HepG2 (cell line): ENCODE measurements at regions not wholly inside any gene's neighbourhood (a gene's known extent, or its start where the extent isn't known, plus 50 kb on each side); places are given as distances from the start of the nearest gene placed in this dataset.

Source experiments
- ADNP ChIP-seq: sonication (generic); formaldehyde crosslinking; IDR thresholded peaks from 2 replicates; pipeline ENCODE4 v1.4.0; 2020; ENCODE audit warnings: missing genetic modification reagents
- ATF7 ChIP-seq, 2 experiments: fragments of 450-650 bp in 1 of 2; sonication (generic) in 1 of 2; formaldehyde crosslinking in 1 of 2; IDR thresholded peaks; 2 replicates each; pipeline versions ENCODE4 v1.4.0 to v1.6.1; 2016 to 2020; ENCODE audit warnings: antibody characterized with exemption in 1 of 2, mild to moderate bottlenecking in 1 of 2, missing genetic modification reagents in 1 of 2
- HOXA3 ChIP-seq: sonication (generic); formaldehyde crosslinking; IDR thresholded peaks from 2 replicates; pipeline ENCODE4 v1.5.0; 2020; ENCODE audit warnings: missing genetic modification reagents
- MBNL3 ChIP-seq: fragments of 250-450 bp; sonication (Bioruptor Pico); conservative IDR thresholded peaks from 2 replicates; pipeline ENCODE4 v1.8.0; 2022; ENCODE audit warnings: mild to moderate bottlenecking, inconsistent platforms
- MXD4 ChIP-seq: IDR thresholded peaks from 2 replicates; pipeline ENCODE4 v1.6.1; 2016; ENCODE audit warnings: mild to moderate bottlenecking, missing biosample characterization, missing genetic modification reagents
- SMC3 ChIP-seq: IDR thresholded peaks from 2 replicates; pipeline ENCODE4 v1.6.1; 2011; ENCODE audit warnings: low read length, improper control_type of control experiment
- SRSF9 ChIP-seq: fragments of 200-400 bp; formaldehyde crosslinking; IDR thresholded peaks from 2 replicates; pipeline ENCODE4 v1.6.1; 2018; ENCODE audit warnings: borderline replicate concordance, mild to moderate bottlenecking, low read depth, low read length; ENCODE audit not compliant: insufficient read depth, poor library complexity, severe bottlenecking
- ZKSCAN8 ChIP-seq: IDR thresholded peaks from 2 replicates; pipeline ENCODE4 v1.6.1; 2016; ENCODE audit warnings: borderline replicate concordance, missing genetic modification reagents, missing compliant biosample characterization
- ZNF253 ChIP-seq: sonication (generic); formaldehyde crosslinking; IDR thresholded peaks from 2 replicates; pipeline ENCODE4 v1.8.0; 2022; ENCODE audit warnings: mild to moderate bottlenecking, missing genetic modification reagents, borderline replicate concordance
- ZNF441 ChIP-seq: sonication (generic); formaldehyde crosslinking; IDR thresholded peaks from 2 replicates; pipeline ENCODE4 v1.7.0; 2021; ENCODE audit warnings: missing genetic modification reagents, borderline replicate concordance
- TF ChIP-seq, protein P1 (sequence below): sonication (generic); formaldehyde crosslinking; IDR thresholded peaks from 2 replicates; pipeline ENCODE4 v1.4.0; 2020; ENCODE audit warnings: missing genetic modification reagents
- TF ChIP-seq, protein P2 (sequence below): sonication (generic); formaldehyde crosslinking; IDR thresholded peaks from 2 replicates; pipeline ENCODE4 v1.9.0; 2021; ENCODE audit warnings: mild to moderate bottlenecking, missing genetic modification reagents
- TF ChIP-seq, protein P3 (sequence below): sonication (generic); formaldehyde crosslinking; IDR thresholded peaks from 2 replicates; pipeline ENCODE4 v1.5.1; 2020; ENCODE audit warnings: missing genetic modification reagents, mild to moderate bottlenecking, borderline replicate concordance

DNA sequence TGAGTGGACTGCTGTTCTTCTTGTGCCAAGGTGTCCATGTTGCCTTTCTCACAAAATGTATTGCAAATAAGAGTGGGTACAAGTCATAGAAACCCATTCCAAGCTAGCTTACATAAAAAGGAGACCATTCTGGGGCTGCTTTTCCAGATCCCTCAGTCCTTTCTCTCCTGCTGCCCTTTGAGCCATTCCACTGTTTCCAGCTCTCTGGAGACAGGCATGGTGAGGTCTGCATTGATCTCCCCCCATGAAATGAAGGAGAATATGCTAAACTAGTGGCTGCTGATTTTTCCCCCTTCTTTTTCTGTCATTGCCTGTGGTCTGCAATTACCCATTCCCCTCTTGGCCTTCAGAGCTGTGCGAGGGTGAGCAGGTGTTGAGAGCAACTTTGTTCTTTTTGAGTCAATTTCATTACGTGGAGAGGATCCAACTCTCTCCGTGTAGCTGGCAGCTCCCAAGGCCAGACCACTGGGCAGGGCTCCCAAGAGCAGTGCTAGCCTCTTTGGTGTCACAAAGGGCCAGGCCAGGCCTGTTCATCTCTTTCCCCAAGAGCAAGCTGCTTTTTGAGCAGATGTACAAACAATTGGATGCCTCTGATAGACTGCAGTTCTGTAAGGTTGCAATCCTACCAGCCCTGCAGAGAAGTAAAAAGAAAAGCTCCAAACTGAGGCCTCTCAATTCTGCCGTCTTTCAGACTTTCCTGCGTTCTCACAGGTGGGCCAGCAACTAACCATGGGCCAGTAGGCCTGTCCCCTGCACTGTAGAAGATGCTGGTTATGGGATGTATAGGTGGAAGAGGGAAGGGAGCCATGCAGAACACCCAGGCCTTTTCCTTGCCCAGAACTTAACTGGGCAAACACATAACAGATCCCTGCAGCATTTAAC lies 96.1 kb upstream of the ARMC2 start (continued):
- TF ChIP-seq MBNL3 (no peak), ADNP (CRISPR knock-in tag) (no peak), ZNF441 (CRISPR knock-in tag) (no peak), ZNF253 (CRISPR knock-in tag) (0 out of 2 replicates have a peak, but pooled peaks have one; percentile 25), ATF7 (IDR thresholded peaks at IDR 0.05) (no peak), ATF7 (CRISPR knock-in tag; IDR thresholded peaks at IDR 0.05) (no peak), SMC3 (no peak), HOXA3 (CRISPR knock-in tag) (no peak), MXD4 (no peak), ZKSCAN8 (CRISPR knock-in tag) (0 out of 2 replicates have a peak, but pooled peaks have one; percentile 0), SRSF9 (no peak)
- TF ChIP-seq, protein P1, sequence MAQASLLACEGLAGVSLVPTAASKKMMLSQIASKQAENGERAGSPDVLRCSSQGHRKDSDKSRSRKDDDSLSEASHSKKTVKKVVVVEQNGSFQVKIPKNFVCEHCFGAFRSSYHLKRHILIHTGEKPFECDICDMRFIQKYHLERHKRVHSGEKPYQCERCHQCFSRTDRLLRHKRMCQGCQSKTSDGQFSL: no peak
- TF ChIP-seq, protein P2, sequence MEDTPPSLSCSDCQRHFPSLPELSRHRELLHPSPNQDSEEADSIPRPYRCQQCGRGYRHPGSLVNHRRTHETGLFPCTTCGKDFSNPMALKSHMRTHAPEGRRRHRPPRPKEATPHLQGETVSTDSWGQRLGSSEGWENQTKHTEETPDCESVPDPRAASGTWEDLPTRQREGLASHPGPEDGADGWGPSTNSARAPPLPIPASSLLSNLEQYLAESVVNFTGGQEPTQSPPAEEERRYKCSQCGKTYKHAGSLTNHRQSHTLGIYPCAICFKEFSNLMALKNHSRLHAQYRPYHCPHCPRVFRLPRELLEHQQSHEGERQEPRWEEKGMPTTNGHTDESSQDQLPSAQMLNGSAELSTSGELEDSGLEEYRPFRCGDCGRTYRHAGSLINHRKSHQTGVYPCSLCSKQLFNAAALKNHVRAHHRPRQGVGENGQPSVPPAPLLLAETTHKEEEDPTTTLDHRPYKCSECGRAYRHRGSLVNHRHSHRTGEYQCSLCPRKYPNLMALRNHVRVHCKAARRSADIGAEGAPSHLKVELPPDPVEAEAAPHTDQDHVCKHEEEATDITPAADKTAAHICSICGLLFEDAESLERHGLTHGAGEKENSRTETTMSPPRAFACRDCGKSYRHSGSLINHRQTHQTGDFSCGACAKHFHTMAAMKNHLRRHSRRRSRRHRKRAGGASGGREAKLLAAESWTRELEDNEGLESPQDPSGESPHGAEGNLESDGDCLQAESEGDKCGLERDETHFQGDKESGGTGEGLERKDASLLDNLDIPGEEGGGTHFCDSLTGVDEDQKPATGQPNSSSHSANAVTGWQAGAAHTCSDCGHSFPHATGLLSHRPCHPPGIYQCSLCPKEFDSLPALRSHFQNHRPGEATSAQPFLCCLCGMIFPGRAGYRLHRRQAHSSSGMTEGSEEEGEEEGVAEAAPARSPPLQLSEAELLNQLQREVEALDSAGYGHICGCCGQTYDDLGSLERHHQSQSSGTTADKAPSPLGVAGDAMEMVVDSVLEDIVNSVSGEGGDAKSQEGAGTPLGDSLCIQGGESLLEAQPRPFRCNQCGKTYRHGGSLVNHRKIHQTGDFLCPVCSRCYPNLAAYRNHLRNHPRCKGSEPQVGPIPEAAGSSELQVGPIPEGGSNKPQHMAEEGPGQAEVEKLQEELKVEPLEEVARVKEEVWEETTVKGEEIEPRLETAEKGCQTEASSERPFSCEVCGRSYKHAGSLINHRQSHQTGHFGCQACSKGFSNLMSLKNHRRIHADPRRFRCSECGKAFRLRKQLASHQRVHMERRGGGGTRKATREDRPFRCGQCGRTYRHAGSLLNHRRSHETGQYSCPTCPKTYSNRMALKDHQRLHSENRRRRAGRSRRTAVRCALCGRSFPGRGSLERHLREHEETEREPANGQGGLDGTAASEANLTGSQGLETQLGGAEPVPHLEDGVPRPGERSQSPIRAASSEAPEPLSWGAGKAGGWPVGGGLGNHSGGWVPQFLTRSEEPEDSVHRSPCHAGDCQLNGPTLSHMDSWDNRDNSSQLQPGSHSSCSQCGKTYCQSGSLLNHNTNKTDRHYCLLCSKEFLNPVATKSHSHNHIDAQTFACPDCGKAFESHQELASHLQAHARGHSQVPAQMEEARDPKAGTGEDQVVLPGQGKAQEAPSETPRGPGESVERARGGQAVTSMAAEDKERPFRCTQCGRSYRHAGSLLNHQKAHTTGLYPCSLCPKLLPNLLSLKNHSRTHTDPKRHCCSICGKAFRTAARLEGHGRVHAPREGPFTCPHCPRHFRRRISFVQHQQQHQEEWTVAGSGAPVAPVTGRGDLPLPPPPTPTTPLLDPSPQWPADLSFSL (CRISPR knock-in tag): no peak
- TF ChIP-seq, protein P3, sequence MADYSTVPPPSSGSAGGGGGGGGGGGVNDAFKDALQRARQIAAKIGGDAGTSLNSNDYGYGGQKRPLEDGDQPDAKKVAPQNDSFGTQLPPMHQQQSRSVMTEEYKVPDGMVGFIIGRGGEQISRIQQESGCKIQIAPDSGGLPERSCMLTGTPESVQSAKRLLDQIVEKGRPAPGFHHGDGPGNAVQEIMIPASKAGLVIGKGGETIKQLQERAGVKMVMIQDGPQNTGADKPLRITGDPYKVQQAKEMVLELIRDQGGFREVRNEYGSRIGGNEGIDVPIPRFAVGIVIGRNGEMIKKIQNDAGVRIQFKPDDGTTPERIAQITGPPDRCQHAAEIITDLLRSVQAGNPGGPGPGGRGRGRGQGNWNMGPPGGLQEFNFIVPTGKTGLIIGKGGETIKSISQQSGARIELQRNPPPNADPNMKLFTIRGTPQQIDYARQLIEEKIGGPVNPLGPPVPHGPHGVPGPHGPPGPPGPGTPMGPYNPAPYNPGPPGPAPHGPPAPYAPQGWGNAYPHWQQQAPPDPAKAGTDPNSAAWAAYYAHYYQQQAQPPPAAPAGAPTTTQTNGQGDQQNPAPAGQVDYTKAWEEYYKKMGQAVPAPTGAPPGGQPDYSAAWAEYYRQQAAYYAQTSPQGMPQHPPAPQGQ (CRISPR knock-in tag): no peak
